WTC11 (cell line): ENCODE measurements at regions not wholly inside any gene's neighbourhood (a gene's known extent, or its start where the extent isn't known, plus 50 kb on each side); places are given as distances from the start of the nearest gene placed in this dataset.

ENCODE experiments used
- PRRX2 ChIP-seq: fragments of 250-450 bp; sonication (Bioruptor Pico); IDR thresholded peaks from 2 replicates; pipeline ENCODE4 v1.8.0; 2021; ENCODE audit warnings: mild to moderate bottlenecking
- TF ChIP-seq, protein P1 (sequence below): sonication (generic); formaldehyde crosslinking; IDR thresholded peaks from 2 replicates; pipeline ENCODE4 v1.8.1; 2023; ENCODE audit warnings: mild to moderate bottlenecking, moderate library complexity, missing genetic modification reagents
- TF ChIP-seq, protein P2 (sequence below): sonication (generic); formaldehyde crosslinking; conservative IDR thresholded peaks from 2 replicates; pipeline ENCODE4 v1.8.1; 2022; ENCODE audit warnings: mild to moderate bottlenecking, missing genetic modification reagents

DNA sequence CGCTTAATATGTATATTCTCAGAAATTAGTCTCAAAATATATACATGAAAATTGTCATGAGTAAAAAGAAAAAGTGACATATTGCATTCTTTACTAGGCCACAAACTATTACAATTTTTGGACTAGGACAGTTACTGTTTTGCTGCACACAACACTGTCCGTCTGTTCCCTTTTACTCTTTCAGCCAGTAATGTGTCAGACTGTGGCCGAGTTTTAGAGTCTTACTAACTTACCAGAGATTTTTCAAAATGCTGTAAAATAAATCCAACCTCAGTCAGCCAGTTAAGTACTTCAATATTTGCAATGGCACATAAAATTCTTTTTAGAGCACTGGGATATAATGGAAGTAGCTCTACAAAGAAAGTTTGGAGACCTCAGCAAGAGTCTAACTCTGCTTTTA lies 380.3 kb upstream of the IL12A start:
- TF ChIP-seq, protein P1, sequence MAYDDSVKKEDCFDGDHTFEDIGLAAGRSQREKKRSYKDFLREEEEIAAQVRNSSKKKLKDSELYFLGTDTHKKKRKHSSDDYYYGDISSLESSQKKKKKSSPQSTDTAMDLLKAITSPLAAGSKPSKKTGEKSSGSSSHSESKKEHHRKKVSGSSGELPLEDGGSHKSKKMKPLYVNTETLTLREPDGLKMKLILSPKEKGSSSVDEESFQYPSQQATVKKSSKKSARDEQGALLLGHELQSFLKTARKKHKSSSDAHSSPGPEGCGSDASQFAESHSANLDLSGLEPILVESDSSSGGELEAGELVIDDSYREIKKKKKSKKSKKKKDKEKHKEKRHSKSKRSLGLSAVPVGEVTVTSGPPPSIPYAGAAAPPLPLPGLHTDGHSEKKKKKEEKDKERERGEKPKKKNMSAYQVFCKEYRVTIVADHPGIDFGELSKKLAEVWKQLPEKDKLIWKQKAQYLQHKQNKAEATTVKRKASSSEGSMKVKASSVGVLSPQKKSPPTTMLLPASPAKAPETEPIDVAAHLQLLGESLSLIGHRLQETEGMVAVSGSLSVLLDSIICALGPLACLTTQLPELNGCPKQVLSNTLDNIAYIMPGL (CRISPR knock-in tag) = no peak
- TF ChIP-seq, protein P2, sequence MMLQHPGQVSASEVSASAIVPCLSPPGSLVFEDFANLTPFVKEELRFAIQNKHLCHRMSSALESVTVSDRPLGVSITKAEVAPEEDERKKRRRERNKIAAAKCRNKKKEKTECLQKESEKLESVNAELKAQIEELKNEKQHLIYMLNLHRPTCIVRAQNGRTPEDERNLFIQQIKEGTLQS (CRISPR knock-in tag) = no peak
- no peak for TF ChIP-seq PRRX2 (CRISPR knock-in tag)
